ENCODE measurements at regions not wholly inside any gene's neighbourhood (a gene's known extent, or its start where the extent isn't known, plus 50 kb on each side); places are given as distances from the start of the nearest gene placed in this dataset.

DNA sequence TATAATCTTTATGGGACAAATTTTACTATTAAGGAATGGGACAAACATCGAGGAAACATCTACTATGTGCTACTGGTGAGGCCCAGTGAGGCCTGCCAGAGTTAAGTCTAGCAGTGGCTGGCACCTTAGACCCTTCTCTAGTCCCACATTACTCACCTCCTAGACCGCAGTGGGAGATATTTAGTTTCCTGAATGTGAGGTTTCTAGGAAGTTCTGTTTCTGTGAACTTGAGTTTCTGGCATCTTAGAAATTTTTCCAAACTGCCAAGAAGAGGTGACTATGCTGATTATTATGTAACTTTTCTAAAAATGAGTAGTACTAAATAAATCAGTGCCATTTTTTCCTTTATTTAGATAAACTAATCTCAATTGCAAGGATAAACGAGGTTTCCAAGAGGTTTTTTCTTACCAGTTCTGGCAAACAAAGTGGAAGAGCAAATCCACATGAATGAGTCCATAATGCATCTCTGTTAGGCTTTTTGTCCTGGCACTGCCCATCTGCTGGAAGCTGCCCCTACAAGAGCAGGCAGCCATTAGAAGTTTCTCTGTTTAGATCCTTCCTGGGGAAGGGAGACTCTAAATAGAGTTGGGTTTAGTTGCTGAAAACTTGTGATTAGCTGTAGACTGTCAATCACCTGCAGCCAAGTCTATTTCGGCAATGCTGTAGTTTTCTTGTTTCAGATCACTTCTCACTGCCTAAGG lies 348.7 kb downstream of the MAN2A1 start:
- DNase-seq, result peak; percentile 11

DNA sequence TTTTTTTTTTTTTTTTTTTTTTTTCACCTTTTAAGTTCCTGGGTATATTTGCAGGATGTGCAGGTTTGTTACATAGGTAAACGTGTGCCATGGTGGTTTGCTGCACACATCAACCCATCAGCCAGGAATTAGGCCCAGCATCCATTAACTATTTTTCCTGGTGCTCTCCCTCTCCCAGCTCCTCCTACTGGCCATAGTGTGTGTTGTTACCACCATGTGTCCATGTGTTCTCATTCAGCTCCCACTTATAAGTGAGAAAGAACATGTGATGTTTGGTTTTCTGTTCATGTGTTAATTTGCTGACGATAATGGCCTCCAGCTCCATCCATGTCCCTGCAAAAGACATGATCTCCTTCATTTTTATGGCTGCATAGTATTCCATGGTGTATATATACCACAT lies 350.5 kb downstream of the MAN2A1 start:
- DNase-seq, result no peak

DNA sequence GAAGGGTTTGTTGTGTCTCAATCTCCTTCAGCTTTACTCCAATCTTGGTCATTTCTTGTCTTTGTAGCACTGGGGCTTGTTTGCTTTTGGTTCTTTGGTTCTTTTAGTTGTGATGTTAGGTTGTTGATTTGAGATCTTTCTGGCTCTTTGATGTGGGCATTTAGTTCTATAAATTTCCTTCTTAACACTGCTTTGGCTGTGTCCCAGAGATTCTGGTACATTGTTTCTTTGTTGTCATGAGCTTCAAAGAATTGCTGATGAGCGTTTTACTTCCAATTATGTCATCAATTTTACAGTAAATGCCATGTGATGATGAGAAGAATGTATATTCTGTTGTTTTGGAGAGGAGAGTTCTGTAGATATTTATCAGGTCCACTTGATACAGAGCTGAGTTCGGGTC lies 353.3 kb downstream of the MAN2A1 start:
- no peak for DNase-seq

DNA sequence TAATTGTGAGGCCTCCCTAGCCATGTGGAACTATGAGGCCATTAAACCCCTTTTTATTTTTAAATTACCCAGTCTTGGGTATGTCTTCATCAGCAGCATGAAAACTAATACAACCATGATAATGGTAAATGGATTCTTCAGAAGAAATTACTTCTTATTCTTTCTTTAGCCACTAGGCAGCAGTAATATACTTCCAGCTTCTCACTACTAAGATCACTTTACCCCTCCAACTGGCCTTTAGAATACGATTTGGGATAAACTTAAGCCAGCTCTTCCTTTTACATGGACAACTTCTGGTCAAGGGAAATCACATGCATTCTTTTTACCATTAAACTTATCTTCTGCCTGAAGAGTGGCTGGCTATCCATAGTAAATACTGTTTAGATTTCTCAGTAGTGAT lies 355.4 kb downstream of the MAN2A1 start:
- DNase-seq, result no peak

DNA sequence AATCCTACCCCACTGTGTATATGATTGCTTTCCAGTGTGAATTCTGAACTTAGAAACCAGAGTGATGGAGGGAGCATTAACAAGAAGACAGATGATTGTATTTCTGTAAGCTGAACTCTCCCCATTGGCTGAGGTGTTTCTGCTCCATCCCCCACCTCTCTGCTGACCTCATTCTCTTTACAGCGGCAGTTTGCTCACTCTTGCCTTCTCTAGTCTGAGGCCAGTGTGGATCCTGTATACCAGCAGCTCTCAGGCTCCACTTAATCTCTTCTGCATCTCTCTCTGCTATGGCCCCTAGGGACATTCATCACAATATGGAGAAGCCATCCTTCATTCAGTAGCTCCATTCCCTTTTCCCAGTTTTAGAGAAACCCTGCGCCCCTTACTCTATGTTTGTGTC lies 358.8 kb downstream of the MAN2A1 start:
- no peak for DNase-seq

DNA sequence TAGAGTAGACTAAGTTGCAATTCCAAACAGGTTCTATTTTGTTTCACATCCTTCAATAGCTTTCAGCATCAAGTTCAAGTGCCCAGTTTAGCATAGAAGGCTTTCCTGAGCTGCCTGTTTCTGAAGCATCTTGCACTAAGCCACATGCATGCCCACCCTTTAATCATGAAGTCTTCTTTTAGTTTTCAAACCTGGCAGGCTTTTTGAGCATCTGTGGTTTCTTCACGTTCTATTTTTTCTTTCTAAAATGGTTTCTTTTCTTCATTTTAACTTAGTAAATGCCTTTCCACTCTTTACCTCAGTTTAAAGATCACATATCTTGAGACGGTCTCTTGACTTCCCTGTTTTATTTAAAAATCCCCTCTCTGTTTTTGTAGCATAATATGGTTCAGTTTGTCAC lies 360.1 kb downstream of the MAN2A1 start:
- DNase-seq, result no peak

DNA sequence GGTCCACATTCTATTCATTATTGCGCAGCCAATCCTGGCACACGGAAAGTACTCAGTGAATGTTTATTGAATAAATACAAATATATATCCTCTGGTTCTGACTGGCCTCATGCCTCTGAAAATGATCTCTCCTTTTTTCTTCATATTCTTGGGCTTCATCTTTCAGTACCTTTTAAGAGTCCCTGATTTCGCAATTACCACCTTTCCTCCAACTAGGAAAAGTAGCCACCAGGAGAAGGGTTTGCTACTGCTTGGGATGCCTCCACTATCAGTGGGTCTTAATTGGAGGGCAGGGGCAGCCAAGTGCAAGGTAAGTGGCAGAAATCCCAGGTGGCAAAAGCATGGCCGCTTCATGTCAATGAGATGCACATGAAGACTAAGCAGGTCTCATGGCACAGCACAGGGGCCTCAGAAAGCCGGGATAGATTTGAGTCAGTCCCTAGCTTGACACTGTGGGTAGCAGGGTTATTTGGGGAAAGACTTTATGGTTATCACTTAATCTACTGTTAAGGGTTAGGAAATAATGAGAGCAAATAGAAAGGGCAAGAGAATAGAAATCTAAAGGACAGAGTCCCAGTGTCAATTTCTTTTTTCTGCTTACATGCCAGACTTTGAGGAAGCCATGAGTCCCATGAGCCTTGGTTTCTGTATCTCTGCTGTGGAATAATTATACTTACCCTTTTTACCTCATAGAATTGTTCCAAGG lies 361.1 kb downstream of the MAN2A1 start:
- DNase-seq, result no peak

DNA sequence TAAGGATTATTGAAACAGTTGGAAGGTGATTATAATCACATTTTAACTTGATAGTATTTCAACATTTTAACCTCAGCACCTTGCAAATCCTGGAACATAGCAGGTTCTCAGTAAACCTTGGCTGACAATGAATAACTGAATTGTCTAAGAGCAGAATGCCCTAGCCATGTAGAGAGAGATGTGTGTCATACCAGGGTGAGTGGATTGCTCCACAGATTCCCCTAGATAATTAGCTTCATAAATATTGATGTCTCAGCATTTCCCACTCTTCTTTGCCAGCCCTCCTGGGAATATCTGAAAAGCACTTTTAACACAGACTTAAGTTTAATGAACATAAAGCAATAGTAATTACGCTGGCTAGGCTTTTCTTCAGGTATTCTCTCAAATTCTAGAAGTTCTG lies 363.5 kb downstream of the MAN2A1 start:
- no peak for DNase-seq

DNA sequence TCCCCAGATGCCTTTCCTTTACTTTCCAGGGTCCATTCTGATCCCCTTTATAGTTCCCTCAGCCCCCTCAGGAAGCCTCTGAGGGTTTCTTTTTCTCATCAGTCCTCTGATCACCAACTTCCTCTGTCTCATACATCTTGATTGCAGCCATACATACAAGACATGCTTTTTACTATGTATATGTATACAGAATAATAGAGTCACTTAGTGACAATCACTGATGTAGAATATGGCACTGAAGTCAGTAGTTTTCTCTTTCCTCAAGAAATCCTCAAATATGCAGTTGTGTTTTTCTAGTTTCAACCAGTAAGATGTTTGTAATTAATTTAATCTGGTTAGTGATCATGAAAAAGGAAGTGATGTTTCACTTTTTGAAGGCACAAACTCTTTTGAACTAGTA lies 364.1 kb downstream of the MAN2A1 start:
- no peak for DNase-seq

DNA sequence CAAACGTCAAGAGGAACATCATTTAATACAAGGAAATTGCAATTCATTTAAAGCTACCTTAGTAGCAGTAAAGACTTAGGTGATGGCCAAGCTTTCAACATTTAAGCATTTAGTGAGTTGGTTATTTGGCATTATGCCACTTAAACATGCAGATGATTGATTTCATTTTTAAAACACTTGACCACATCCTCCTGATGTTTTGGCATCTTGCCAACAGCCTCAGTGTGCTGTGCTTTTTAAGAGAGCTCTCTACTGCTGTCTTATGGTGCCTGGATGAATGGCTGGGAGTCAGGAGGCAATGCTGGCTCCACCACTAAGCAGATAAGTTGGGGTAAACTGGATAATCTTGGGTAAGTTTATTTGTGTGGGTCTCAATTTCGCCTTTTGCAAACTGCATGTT lies 364.5 kb downstream of the MAN2A1 start:
- DNase-seq, result peak; percentile 48

DNA sequence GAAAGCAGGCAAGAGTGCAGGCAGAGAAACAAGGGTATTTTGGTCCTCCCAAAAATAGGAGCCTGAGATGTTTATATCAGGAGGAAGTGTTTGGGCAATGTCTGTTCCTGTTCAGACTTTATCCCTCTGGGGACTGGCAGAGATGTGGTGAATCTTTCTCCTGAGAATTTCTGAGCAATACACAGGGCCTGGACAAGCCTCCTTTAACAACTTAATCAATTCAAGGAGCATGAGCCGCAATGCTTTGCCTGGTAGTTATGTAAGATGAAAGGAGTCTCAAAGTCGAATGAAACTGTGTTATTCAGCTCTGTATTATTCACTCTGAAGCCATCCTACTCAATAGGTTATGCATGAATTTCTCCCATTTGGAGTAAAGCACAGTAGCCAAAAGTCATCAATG lies 365.6 kb downstream of the MAN2A1 start:
- no peak for DNase-seq

DNA sequence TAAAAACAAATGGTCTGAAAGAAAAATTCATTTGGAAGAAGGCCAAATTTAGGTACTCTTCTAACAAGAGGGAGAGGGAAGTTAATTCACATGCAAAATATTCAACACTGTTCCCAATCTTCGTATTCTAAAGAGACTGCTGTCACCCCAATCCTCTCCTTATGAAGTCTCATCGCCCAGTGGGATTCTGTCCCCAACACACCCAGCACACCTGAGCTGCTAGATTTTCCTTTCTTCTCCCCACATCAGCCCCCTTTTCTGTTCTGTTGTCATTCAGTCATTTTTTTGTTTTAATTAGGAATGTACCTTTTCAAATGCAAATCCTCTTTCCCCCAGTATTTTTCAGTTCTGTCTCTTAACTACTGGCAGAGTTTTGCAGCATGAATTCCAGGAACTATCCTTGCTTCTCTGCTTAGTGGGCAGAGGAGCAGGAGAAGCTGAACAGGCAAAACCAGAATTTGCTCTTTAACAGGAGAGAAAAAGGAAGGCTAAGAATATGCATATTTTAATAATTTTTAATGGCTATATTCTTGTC lies 366.9 kb downstream of the MAN2A1 start:
- DNase-seq, result no peak

DNA sequence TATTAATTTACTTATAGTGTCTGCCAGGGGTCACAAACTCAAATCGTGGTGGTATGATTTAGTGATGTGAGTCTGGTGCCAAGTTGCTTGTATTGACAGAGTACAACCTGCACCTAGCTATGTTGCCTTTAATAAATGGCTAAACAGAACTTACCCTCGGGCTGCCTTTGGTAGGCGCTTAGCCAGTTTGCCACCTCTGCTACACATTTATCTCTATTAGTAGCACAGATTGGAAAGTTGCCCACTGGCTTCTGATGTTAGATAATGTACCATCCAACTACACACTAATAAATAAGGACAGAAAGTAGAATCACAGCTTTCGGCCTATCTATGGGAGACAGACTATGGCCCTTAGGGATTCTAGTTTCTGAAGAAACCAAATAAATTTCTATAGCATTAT lies 368.4 kb downstream of the MAN2A1 start:
- DNase-seq, result no peak

DNA sequence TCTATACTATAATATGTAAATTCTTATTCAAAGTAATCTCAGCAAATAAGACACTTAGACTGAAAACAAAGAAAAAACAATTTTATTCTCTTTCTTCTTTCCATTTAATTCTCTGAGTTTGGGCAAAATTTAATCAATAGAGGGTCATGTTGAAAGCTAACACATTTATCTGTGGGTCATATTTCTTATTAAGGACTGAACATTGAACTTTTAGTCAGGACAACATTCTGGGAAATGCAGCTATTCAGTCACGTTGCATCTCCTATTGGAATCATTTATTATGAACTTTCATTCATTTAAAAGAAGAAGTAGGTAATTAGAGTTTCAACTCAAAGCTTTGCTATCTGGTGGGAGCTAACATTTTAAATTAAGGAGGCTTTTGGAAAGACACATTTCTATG lies 372.5 kb downstream of the MAN2A1 start:
- DNase-seq, result no peak

DNA sequence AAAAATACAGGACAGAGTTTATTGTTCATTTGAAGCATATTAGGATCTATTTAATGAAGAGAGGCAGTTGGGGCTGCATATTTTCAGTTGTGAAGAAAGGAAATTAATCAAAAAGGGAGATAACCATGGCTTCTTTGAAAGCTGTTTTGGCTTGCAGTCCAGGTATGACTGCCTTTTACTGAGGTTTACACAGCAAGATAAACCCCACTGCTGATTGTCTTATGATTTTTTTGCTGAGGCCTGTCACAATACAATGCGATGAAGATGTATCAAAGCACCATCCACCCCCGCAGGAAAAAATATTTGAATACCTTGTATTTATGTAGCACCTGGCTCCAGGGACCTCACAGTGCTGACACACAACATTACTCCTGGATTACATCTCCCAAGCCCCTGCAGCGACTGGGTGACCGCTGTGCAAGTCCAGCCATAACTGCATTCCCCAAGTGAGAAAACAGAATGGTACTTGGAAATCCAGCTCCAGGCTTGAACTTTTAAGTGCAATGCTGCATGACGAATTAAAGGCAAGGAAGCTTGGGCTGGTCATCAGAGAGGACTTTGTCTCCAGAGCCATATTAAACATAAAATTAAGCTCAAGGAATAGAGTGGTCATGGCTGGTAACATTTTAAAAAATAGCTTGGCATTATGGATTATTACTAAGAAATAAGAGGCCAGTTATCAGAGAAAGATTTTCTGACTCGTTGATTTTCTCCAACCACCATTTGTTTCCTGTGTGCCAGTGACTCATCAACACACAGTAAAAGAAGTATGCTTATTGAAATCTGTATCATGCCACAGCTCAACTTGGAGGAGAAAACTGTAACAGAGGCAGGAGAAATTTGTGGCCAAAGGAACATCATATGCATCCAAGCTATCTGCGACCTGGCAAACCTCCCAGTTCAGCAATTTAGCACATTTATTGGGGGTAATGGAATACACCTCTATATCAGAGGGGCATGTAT lies 374.2 kb downstream of the MAN2A1 start:
- peak; percentile 28 for DNase-seq

DNA sequence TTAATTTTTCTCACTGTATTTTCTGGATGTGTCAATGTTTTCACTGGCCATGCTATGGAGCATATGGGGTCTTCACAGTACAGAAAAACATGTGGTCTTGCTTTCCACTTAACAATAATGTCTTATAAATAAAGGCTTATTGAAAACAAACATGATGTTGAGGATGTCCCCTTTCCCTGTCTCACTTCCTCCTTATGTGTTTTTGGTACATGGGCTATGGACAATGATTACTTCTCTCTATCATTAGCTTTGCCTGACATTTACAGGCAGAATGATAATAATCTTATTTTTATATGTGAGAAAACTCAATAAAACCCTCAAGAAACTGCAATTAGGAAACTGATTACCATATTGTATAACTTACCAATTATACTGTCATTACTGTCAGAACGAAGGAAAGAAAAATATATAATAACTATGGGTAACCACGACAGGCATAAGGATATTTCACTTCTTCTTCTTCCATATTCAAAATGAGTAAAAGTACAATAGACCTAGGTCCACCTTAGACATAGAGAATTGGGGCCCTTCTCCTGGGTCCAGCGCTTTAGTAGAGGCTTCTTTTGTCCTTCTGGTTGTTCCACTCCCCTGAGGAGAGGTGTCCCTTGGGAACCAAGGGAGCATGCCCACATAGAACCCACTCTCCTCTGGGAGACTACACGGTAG lies 375.0 kb downstream of the MAN2A1 start:
- no peak for DNase-seq

DNA sequence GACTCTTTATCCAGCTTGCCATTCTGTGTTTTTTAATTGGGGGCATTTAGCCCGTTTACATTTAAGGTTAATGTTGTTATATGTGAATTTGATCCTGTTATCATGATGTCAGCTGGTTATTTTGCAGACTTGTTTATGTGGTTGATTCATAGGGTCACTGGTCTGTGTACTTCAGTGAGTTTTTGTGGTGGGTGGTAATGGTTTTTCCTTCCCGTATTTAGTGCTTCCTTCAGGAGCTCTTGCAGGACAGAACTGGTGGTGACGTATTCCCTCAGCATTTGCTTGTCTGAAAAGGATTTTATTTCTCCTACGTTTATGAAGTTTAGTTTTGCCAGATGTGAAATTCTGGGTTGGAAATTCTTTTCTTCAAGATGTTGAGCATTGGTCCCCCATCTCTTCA lies 381.1 kb downstream of the MAN2A1 start:
- DNase-seq, result no peak

DNA sequence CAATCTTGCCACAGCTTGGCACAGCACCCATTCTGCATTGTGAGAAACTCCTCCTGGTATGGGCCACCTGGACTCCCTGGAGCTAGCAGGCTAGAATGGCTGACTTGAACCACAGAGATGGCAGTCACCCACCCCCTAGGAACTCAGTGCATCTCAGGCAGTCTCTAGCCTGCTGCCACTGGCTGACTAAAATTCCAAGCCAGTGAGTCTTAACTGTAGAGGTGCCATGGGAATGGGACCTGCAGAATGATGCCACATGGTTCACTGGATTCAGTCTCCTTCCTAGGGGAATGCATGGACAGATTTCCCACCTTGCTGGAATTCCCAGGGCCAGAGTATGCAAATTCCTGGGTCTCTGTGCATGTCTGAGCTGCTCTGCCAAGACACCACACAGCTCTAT lies 382.9 kb downstream of the MAN2A1 start:
- peak; percentile 13 for DNase-seq

DNA sequence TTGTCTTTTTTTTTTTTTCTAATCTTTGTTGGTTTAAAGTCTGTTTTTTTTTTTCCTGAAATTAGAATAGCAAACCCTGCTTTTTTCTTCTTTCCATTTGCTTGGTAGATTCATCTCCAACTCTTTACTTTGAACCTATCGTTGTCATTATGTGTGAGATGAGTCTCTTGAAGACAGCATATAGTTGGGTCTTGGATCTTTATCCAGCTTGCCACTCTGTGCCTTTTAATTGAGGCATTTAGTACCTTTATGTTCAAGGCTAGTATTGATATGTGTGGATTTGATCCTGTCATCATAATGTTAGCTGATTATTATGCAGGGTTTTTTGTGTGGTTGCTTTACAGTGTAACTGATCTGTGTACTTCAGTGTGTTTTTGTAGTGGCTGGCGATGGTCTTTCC lies 383.8 kb downstream of the MAN2A1 start:
- DNase-seq, result no peak

DNA sequence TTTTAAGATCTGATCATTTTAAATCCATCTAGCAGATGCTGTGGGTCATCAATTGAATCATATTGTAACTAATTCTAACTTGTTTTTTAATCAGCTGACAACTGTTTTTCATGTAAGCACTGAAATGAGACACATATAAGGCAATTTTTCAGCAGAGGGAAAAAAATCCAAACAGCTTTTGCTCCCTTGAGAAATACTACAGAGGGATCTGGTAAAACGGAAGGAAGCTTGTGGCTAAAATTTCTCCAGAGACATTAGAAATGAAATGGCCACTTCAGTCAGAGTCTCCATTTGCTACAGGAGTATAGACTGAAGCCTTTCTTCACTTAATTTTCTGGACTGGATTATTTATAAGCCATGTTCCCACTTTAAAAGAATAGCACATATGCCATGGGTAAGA lies 385.9 kb downstream of the MAN2A1 start:
- no peak for DNase-seq

DNA sequence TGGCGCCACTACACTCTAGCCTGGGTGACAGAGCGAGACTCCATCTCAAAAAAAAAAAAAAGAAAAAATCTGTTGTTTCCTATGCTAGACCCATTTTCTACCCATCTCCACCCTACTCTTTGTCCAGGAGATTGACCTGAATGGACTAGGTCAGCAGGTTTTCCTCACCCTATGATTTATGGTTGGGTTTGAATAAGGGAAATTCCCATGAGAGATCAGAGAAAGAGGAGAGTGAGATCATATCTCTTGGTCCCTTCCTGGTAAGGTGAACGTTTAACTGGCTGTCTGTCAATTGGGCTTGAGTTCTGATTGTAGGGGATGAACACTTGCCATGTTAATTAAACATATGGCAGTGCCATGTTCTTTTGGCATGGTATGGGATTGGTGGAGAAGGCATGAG lies 387.4 kb downstream of the MAN2A1 start:
- no peak for DNase-seq

DNA sequence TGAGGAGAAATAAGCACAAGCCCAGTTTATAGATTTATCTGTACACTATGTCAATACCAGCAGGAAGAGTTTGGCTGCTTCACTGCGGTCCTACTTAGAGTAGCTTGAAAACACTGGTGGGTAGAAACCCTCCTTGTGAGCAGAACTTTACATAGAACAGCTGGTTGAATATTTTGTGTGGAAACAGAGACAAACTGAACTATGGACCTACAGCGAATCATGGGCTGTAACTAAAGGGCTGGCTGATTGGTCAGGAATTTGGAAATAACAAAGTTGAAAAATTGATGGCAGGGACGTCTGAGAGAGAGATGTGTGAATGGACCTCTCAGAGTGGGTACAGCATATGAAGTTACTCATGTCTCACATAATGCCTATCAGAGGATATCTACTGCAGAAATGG lies 392.5 kb downstream of the MAN2A1 start:
- DNase-seq, result no peak

DNA sequence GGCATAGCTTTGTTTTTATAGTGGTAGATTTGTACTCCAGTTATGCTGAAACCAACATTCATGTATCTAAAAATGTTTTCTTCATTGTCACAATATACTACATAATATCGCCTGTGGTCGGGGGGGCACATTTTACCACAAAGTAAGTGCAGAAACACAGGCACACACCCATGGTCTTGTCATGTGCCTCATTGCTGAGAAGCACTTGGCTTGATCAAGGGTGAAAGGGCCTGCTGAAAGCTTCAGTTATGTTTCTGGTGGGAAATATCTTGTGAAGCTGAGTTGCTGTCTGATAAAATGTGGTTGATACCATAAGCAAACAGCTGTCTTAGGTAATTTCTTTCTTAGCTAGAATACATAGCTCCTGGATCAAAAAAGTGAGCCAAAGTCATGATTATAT lies 393.1 kb downstream of the MAN2A1 start:
- no peak for DNase-seq
